ENCODE measurements at regions not wholly inside any gene's neighbourhood (a gene's known extent, or its start where the extent isn't known, plus 50 kb on each side); places are given as distances from the start of the nearest gene placed in this dataset.

DNA sequence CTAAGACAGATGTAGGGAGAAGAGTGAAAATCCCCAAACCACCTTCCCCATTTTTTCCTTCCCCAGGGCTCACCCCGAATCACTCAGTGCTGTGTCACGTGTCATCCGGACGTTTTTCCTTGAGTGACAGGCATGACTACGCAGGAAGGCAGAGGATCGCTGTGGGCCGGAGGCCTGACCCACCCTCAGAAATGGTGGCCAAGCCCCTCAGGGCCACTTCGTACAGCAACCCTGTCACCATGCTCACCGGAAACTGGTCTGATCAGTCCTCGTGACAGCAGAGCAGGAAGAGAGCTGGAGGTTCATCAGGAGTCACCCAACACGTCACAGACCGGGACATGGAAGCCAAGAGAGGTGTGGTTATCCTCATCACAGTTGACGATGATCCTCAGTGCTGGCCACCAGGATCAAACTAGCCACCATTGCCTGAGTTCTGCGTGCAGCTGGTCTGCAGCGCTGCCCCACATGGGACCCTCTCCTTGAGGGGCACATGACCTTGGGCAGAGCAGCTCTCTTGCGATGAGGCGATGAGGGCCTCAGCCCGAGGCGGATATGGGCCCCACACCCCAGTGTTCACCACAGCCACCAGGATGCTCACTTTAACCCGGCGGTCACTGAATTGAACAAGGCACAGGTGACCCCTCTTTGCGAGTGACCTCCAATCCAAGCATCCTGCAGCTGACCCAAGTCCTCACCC lies 99.3 kb upstream of the INSIG1 start:
- Histone ChIP-seq H3K27ac (no peak overlapping the region), H3K4me3 (no peak overlapping the region), H3K27me3 (peaks cover 0 to 16% (median 0%) of the 10 kb centered on the region in 3 donors), H3K4me1 (no peaks in the 10 kb centered on the region), H3K9me3 (peaks cover 0 to 21% (median 19%) of the 10 kb centered on the region in 4 donors), H3K36me3 (no peaks in the 10 kb centered on the region)
- 80 to 86% (median 81%) methylated on average over 16 to 22 of the region's 22 CpGs for WGBS, 5 donors
- TF ChIP-seq POLR2A (IDR thresholded peaks at IDR 0.05) (no peak), EP300 (IDR thresholded peaks at IDR 0.05) (no peak), POLR2AphosphoS5 (IDR thresholded peaks at IDR 0.05) (no peak)
- TF ChIP-seq, protein P1, sequence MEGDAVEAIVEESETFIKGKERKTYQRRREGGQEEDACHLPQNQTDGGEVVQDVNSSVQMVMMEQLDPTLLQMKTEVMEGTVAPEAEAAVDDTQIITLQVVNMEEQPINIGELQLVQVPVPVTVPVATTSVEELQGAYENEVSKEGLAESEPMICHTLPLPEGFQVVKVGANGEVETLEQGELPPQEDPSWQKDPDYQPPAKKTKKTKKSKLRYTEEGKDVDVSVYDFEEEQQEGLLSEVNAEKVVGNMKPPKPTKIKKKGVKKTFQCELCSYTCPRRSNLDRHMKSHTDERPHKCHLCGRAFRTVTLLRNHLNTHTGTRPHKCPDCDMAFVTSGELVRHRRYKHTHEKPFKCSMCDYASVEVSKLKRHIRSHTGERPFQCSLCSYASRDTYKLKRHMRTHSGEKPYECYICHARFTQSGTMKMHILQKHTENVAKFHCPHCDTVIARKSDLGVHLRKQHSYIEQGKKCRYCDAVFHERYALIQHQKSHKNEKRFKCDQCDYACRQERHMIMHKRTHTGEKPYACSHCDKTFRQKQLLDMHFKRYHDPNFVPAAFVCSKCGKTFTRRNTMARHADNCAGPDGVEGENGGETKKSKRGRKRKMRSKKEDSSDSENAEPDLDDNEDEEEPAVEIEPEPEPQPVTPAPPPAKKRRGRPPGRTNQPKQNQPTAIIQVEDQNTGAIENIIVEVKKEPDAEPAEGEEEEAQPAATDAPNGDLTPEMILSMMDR (IDR thresholded peaks at IDR 0.05): no peak
- no peak for DNase-seq
- intact Hi-C loops (cut with DNase I; ENCODE audit: low total_unique reads): no loop called here

DNA sequence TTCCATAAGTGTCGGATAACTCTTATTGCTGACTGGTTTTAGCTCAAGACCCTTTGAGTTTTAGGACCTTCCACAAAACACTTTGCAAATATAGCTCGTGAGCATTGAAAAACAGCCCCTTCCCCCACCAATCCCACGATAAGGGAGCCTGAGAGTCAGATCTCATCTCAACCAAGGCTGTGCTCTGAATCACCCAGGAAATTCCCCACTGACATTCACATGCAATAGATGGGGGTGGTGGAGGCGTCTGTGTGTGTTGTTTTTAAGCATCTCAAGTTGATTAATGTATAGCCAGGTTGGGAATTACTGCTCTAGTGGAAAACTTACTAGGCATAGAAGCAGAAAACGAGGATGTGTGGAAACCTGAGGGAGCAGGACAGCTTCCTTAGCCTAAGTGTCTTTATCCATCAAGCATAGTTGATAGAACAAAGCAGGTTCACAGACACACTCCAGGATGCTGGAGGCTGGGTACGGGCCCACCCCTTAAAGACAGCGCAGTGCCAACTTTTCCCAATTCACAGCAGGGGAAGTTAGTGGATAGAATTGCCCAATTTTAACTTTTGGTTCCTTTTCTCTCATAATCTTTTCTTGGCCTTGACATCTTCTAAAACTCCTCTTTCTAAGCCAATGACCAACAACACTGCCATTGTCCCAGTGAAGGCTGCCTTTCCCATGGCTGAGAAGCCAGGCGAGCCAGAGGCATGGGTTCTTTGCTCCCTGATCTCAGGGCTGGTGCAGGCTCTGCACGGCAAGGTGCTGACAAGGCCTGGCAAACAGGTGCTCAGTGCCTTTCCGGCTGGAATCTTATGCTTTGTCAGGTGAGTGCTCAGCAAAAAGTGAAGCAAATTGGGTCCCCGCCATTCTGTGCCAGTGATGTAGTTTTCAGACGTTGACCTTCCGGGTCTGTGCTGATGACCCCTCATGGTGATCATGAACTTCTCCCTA lies 98.5 kb upstream of the INSIG1 start:
- TF ChIP-seq POLR2AphosphoS5 (IDR thresholded peaks at IDR 0.05): no peak
- TF ChIP-seq EP300 (IDR thresholded peaks at IDR 0.05): no peak
- TF ChIP-seq, protein P1 (IDR thresholded peaks at IDR 0.05): no peak
- no peak for DNase-seq
- intact Hi-C loops (cut with DNase I; ENCODE audit: low total_unique reads): no loop called here
- Histone ChIP-seq H3K27ac (no peak overlapping the region), H3K27me3 (peaks cover 0 to 14% (median 0%) of the 10 kb centered on the region in 3 donors), H3K36me3 (no peaks in the 10 kb centered on the region), H3K4me1 (no peaks in the 10 kb centered on the region), H3K4me3 (no peak overlapping the region), H3K9me3 (peaks cover 0 to 21% (median 19%) of the 10 kb centered on the region in 4 donors)
- WGBS, 5 donors: 71 to 79% (median 76%) methylated on average over 12 to 13 of the region's 13 CpGs

DNA sequence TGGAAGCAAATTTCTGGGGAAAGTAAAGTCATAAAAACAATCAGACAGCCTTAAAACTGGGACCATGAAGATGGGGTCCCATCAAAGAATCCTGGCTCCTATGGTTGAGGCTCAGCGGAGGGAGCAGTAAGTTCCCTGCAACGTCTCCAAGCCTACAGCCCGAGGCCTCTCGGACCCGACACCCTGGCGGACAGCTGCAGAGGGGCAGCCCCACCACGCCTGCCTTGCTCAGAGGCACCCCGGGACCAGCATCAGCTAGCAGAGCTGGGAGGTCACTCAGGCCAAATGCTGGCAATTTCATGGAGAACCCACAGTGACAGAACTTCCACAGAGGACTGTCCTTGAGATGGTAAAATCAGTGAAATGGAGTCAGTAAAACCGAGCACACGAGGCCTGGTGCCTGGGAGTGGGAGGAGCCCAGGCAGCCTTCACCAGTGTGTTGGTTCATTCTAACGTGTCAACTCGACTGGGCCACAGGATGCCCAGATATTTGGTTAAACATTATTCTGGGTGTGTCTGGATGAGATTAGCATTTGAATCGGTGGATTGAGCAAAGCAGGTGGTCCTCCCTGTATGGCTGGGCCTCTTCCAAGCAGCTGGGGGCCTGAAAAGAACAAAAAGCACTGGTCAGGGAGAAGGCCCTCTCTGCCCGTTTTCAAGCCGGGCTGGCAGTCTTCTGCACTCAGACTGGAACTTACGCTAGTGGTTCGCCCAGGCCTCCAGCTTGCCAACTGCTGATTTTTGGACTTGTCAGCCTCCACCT lies 96.2 kb upstream of the INSIG1 start:
- no peak for TF ChIP-seq EP300 (IDR thresholded peaks at IDR 0.05)
- no peak for TF ChIP-seq POLR2A (IDR thresholded peaks at IDR 0.05)
- no peak for TF ChIP-seq POLR2AphosphoS5 (IDR thresholded peaks at IDR 0.05)
- TF ChIP-seq, protein P1 (IDR thresholded peaks at IDR 0.05): no peak
- intact Hi-C loops (cut with DNase I; ENCODE audit: low total_unique reads): no loop called here
- H3K4me3 ChIP-seq: no peak overlapping the region
- 79 to 86% (median 82%) methylated on average over 17 of the region's 17 CpGs for WGBS, 5 donors
- no peak overlapping the region for H3K27ac ChIP-seq
- H3K4me1 ChIP-seq: peaks cover 0 to 10% (median 3%) of the 10 kb centered on the region in 4 donors
- peaks cover 0 to 9% (median 6%) of the 10 kb centered on the region in 4 donors for H3K9me3 ChIP-seq
- no peak for DNase-seq
- H3K36me3 ChIP-seq: no peaks in the 10 kb centered on the region
- peaks cover 0 to 7% (median 0%) of the 10 kb centered on the region in 3 donors for H3K27me3 ChIP-seq
